H9 (cell line): ENCODE measurements at regions not wholly inside any gene's neighbourhood (a gene's known extent, or its start where the extent isn't known, plus 50 kb on each side); places are given as distances from the start of the nearest gene placed in this dataset.

ENCODE experiments used
- DNase-seq: peaks from one replicate; pipeline ENCODE4 v3.0.0-alpha.2; 2017
- H2AFZ ChIP-seq: one replicate; pipeline ENCODE4 v1.6.1; 2013; ENCODE audit warnings: mild to moderate bottlenecking, low read length, control low read depth, moderate library complexity
- H2AK5ac ChIP-seq: 2 replicates; pipeline ENCODE4 v1.6.1; 2013; ENCODE audit warnings: low read length, control low read depth, mixed read lengths; ENCODE audit not compliant: insufficient read length
- H2BK120ac ChIP-seq: one replicate; pipeline ENCODE4 v1.6.1; 2013; ENCODE audit warnings: low read depth, mild to moderate bottlenecking, low read length, control low read depth, inconsistent platforms; ENCODE audit not compliant: poor library complexity, severe bottlenecking
- H2BK12ac ChIP-seq: 2 replicates; pipeline ENCODE4 v1.6.1; 2013; ENCODE audit warnings: low read length, control low read depth, mixed read lengths, low read depth; ENCODE audit not compliant: insufficient read length
- H2BK15ac ChIP-seq: 2 replicates; pipeline ENCODE4 v1.6.1; 2013; ENCODE audit warnings: low read depth, low read length, control low read depth
- H2BK20ac ChIP-seq: one replicate; pipeline ENCODE4 v1.6.1; 2013; ENCODE audit warnings: low read depth, mild to moderate bottlenecking, low read length, control low read depth, inconsistent platforms; ENCODE audit not compliant: poor library complexity, severe bottlenecking
- H2BK5ac ChIP-seq: 2 replicates; pipeline ENCODE4 v1.6.1; 2013; ENCODE audit warnings: low read length, control low read depth, mixed read lengths; ENCODE audit not compliant: insufficient read length
- H3K14ac ChIP-seq: 2 replicates; pipeline ENCODE4 v1.6.1; 2013; ENCODE audit warnings: low read length, control low read depth; ENCODE audit not compliant: insufficient read depth
- H3K18ac ChIP-seq: 2 replicates; pipeline ENCODE4 v1.6.1; 2013; ENCODE audit warnings: low read depth, mild to moderate bottlenecking, mixed read lengths, low read length, control low read depth; ENCODE audit not compliant: insufficient read length
- H3K23ac ChIP-seq: 2 replicates; pipeline ENCODE4 v1.6.1; 2013; ENCODE audit warnings: low read length, control low read depth, mixed read lengths, low read depth; ENCODE audit not compliant: insufficient read length
- H3K23me2 ChIP-seq: 2 replicates; pipeline ENCODE4 v1.6.1; 2013; ENCODE audit warnings: low read depth, mild to moderate bottlenecking, mixed read lengths, low read length, control low read depth; ENCODE audit not compliant: insufficient read length, poor library complexity, severe bottlenecking
- H3K27ac ChIP-seq: 2 replicates; pipeline ENCODE4 v1.5.1; 2013; ENCODE audit warnings: low read length, control low read depth, mixed read lengths, low read depth; ENCODE audit not compliant: insufficient read length
- H3K27me3 ChIP-seq: 2 replicates; pipeline ENCODE4 v1.6.1; 2013; ENCODE audit warnings: low read length, control low read depth, inconsistent platforms; ENCODE audit not compliant: insufficient read depth
- H3K4ac ChIP-seq: 2 replicates; pipeline ENCODE4 v1.6.1; 2013; ENCODE audit warnings: low read depth, mild to moderate bottlenecking, control low read depth, inconsistent platforms, low read length, moderate library complexity
- H3K4me1 ChIP-seq: 2 replicates; pipeline ENCODE4 v1.6.1; 2013; ENCODE audit warnings: low read length, control low read depth, inconsistent platforms; ENCODE audit not compliant: insufficient read depth
- H3K4me2 ChIP-seq: 2 replicates; pipeline ENCODE4 v1.6.1; 2013; ENCODE audit warnings: low read length, control low read depth, mixed read lengths; ENCODE audit not compliant: insufficient read length, insufficient read depth
- H3K56ac ChIP-seq: 2 replicates; pipeline ENCODE4 v1.6.1; 2013; ENCODE audit warnings: low read depth, mild to moderate bottlenecking, mixed read lengths, low read length, control low read depth; ENCODE audit not compliant: insufficient read length
- H3K79me1 ChIP-seq: 2 replicates; pipeline ENCODE4 v1.6.1; 2013; ENCODE audit warnings: low read depth, mild to moderate bottlenecking, moderate library complexity, low read length, control low read depth, inconsistent platforms; ENCODE audit not compliant: insufficient read depth, poor library complexity, severe bottlenecking
- H3K79me2 ChIP-seq: 2 replicates; pipeline ENCODE4 v1.6.1; 2013; ENCODE audit warnings: low read length, control low read depth, inconsistent platforms; ENCODE audit not compliant: insufficient read depth
- H3K9ac ChIP-seq: 2 replicates; pipeline ENCODE4 v1.6.1; 2013; ENCODE audit warnings: low read length, control low read depth, mixed read lengths; ENCODE audit not compliant: insufficient read length; ENCODE audit errors: extremely low read depth
- H3K9me3 ChIP-seq: one replicate; pipeline ENCODE4 v1.6.1; 2013; ENCODE audit warnings: low read depth, low read length, inconsistent platforms; ENCODE audit not compliant: control insufficient read depth
- H3T11ph ChIP-seq: one replicate; pipeline ENCODE4 v1.6.1; 2013; ENCODE audit warnings: mild to moderate bottlenecking, low read length, control low read depth, inconsistent platforms
- H4K20me1 ChIP-seq: one replicate; pipeline ENCODE4 v1.6.1; 2013; ENCODE audit not compliant: control insufficient read depth, insufficient read length, insufficient read depth
- H4K5ac ChIP-seq: 2 replicates; pipeline ENCODE4 v1.6.1; 2013; ENCODE audit warnings: low read depth, mild to moderate bottlenecking, mixed read lengths, low read length, control low read depth; ENCODE audit not compliant: insufficient read length
- H4K8ac ChIP-seq: replicated peaks from 2 replicates; pipeline ENCODE4 v1.6.1; 2013; ENCODE audit warnings: low read length, control low read depth, mixed read lengths, low read depth; ENCODE audit not compliant: insufficient read length
- H4K91ac ChIP-seq: 2 replicates; pipeline ENCODE4 v1.6.1; 2013; ENCODE audit warnings: low read depth, mild to moderate bottlenecking, moderate library complexity, mixed read lengths, low read length, control low read depth; ENCODE audit not compliant: insufficient read length
- H3K27ac Mint-ChIP-seq, 3 experiments: 2 replicates in 2 of 3; 3 replicates in 1 of 3; pipeline ENCODE4 v1.8.0; 2020 to 2021; ENCODE audit warnings: mixed read lengths in 3 of 3, mild to moderate bottlenecking in 1 of 3, moderate library complexity in 1 of 3
- H3K27me3 Mint-ChIP-seq: 2 replicates; pipeline ENCODE4 v1.8.0; 2021; ENCODE audit warnings: low read depth, mild to moderate bottlenecking, moderate library complexity, mixed read lengths
- H3K36me3 Mint-ChIP-seq, 3 experiments: 2 replicates in 2 of 3; 3 replicates in 1 of 3; pipeline ENCODE4 v1.8.0; 2020 to 2021; ENCODE audit warnings: low read depth in 3 of 3, mixed read lengths in 3 of 3; ENCODE audit not compliant: insufficient read depth in 1 of 3
- H3K4me1 Mint-ChIP-seq, 2 experiments: 2 replicates each; pipeline ENCODE4 v1.8.0; 2020; ENCODE audit warnings: mixed read lengths in 2 of 2
- H3K4me3 Mint-ChIP-seq, 2 experiments: 2 replicates in 1 of 2; 3 replicates in 1 of 2; pipeline ENCODE4 v1.8.0; 2020 to 2021; ENCODE audit warnings: mild to moderate bottlenecking in 2 of 2, mixed read lengths in 2 of 2, moderate library complexity in 1 of 2
- H3K9me3 Mint-ChIP-seq, 2 experiments: 2 replicates in 1 of 2; 3 replicates in 1 of 2; pipeline ENCODE4 v1.8.0; 2020; ENCODE audit warnings: mild to moderate bottlenecking in 2 of 2, mixed read lengths in 2 of 2, moderate library complexity in 1 of 2
- WGBS: extraction: QIAGEN DNeasy Blood & Tissue Kit; methylation state at CpG from one replicate; pipeline ENCODE4 v1.1.7; 2013; ENCODE audit warnings: missing lambda C conversion rate, low lambda C conversion rate, mixed read lengths; ENCODE audit not compliant: insufficient read length; ENCODE audit errors: extremely low coverage; 5-methylcytosine and 5-hydroxymethylcytosine counted together
- TF ChIP-seq, protein P1 (sequence below): fragments of 200-600 bp; sonication (generic); conservative IDR thresholded peaks from 3 replicates; pipeline ENCODE4 v1.8.0; 2021; ENCODE audit warnings: antibody characterized with exemption, mild to moderate bottlenecking

DNA sequence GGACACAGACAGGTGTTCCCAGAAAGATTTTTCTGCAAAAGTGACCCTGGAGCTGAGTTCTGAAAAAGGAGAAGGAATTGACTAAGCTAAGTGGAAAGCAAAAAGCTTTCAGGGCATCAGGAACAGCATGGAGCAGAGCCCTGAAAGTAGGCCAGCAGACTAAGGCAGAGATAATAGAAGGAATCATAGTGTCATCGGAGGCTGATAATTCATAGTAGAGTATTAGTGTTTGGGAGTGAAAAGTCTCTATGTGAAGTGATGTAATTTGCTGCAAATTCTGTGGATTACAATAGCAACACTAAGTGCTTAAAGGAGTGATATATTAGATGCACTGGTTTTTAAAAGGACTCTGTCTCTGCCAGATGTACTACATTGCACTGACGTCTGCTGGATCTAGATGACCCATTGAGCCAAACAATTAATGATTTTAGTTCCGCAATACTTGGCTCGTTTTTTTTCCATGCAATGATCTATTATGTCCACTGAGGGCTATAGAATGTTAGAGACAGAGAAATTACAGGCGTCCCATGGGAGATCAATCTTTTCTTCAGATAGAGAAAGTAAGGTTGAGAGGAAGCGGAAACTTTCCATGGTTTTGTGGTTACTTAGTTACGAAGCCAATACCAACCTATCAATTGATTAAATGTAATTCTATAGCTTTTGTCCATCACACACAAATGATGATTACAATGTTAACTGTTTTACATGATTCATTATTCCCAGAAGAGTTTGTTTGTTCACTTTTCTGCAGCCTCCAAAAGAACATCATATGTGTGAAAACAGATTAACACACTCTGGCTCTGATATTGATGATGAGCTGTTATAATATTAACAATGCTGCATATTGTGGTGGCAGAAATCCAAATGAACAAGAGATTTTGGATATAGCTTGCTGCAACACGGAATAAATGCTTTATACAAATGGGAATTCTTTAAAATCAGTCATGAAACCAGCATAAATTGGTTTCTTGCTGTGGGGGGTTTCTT lies 143.7 kb downstream of the MC4R start:
- Histone ChIP-seq H3K27me3 (no peaks in the 10 kb centered on the region), H3K9me3 (no peaks in the 10 kb centered on the region), H3K14ac (no peak overlapping the region), H3K4me2 (no peak overlapping the region), H2BK5ac (no peak overlapping the region), H3K27ac (no peak overlapping the region), H2AK5ac (no peak overlapping the region), H3K56ac (no peak overlapping the region), H3T11ph (no peak overlapping the region), H4K20me1 (no peaks in the 10 kb centered on the region), H2AFZ (no peak overlapping the region), H4K91ac (no peak overlapping the region), H2BK12ac (no peak overlapping the region), H2BK15ac (no peak overlapping the region), H3K18ac (no peak overlapping the region), H3K23ac (no peak overlapping the region), H3K79me1 (no peaks in the 10 kb centered on the region), H2BK120ac (no peak overlapping the region), H2BK20ac (no peak overlapping the region), H3K79me2 (no peaks in the 10 kb centered on the region), H3K23me2 (no peaks in the 10 kb centered on the region), H4K5ac (no peak overlapping the region), H3K4me1 (no peaks in the 10 kb centered on the region), H3K4ac (no peak overlapping the region), H4K8ac (no peak overlapping the region), H3K9ac (no peak overlapping the region)
- no CpG with 5 or more reads among the region's 8 CpGs for WGBS
- Mint-ChIP-seq H3K4me1 (no peaks in the 10 kb centered on the region), H3K9me3 (no peaks in the 10 kb centered on the region; a peak in 1 of 5 replicates), H3K36me3 (no peaks in the 10 kb centered on the region), H3K4me3 (no peak overlapping the region), H3K27ac (no peak overlapping the region), H3K27me3 (no peaks in the 10 kb centered on the region)
- TF ChIP-seq, protein P1, sequence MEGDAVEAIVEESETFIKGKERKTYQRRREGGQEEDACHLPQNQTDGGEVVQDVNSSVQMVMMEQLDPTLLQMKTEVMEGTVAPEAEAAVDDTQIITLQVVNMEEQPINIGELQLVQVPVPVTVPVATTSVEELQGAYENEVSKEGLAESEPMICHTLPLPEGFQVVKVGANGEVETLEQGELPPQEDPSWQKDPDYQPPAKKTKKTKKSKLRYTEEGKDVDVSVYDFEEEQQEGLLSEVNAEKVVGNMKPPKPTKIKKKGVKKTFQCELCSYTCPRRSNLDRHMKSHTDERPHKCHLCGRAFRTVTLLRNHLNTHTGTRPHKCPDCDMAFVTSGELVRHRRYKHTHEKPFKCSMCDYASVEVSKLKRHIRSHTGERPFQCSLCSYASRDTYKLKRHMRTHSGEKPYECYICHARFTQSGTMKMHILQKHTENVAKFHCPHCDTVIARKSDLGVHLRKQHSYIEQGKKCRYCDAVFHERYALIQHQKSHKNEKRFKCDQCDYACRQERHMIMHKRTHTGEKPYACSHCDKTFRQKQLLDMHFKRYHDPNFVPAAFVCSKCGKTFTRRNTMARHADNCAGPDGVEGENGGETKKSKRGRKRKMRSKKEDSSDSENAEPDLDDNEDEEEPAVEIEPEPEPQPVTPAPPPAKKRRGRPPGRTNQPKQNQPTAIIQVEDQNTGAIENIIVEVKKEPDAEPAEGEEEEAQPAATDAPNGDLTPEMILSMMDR, result no peak
- DNase-seq, result no peak
